ENCODE measurements at regions not wholly inside any gene's neighbourhood (a gene's known extent, or its start where the extent isn't known, plus 50 kb on each side); places are given as distances from the start of the nearest gene placed in this dataset.

GRCh38 chr12:84362552-84362897, 550.1 kb downstream of the SLC6A15 start:
- DNase-seq, result no peak
- TF ChIP-seq CTCF (IDR thresholded peaks at IDR 0.05), result no peak
- H3K27me3 Mint-ChIP-seq, result no peaks in the 10 kb centered on the region
- no peak overlapping the region for H3K4me3 Mint-ChIP-seq
- no peaks in the 10 kb centered on the region for H3K36me3 Mint-ChIP-seq (ENCODE audit: low read depth)
- H3K4me1 Mint-ChIP-seq, result no peaks in the 10 kb centered on the region
- POLR2A ChIA-PET, result no interaction called here
- CTCF ChIA-PET, result no interaction called here
- intact Hi-C loops (cut with micrococcal nuclease), result no loop called here
- H3K9me3 Mint-ChIP-seq, result peaks cover 4% of the 10 kb centered on the region
- no peak overlapping the region for H3K27ac Mint-ChIP-seq
- ATAC-seq (ENCODE audit: low read depth), result no peak

GRCh38 chr12:84361651-84362551, 550.7 kb downstream of the SLC6A15 start:
- ChIA-PET CTCF (no interaction called here), POLR2A (no interaction called here)
- H3K4me3 Mint-ChIP-seq, result no peak overlapping the region

GRCh38 chr12:84357314-84357713, 555.3 kb downstream of the SLC6A15 start:
- no peak for TF ChIP-seq CTCF (IDR thresholded peaks at IDR 0.05)
- Mint-ChIP-seq H3K9me3 (no peaks in the 10 kb centered on the region), H3K4me1 (no peaks in the 10 kb centered on the region), H3K4me3 (no peak overlapping the region), H3K27ac (no peak overlapping the region), H3K36me3 (ENCODE audit: low read depth) (no peaks in the 10 kb centered on the region), H3K27me3 (no peaks in the 10 kb centered on the region)
- intact Hi-C loops (cut with micrococcal nuclease), result no loop called here
- CTCF ChIA-PET, result no interaction called here
- DNase-seq, result no peak
- POLR2A ChIA-PET, result no interaction called here
- no peak for ATAC-seq (ENCODE audit: low read depth)

More at GRCh38 chr12:84361651-84362551, 550.7 kb downstream of the SLC6A15 start:
- H3K27me3 Mint-ChIP-seq, result no peaks in the 10 kb centered on the region
- DNase-seq (no peak), ATAC-seq (ENCODE audit: low read depth) (no peak)
- H3K4me1 Mint-ChIP-seq, result no peaks in the 10 kb centered on the region
- H3K36me3 Mint-ChIP-seq (ENCODE audit: low read depth), result no peaks in the 10 kb centered on the region
- no peak overlapping the region for H3K27ac Mint-ChIP-seq
- no peak for TF ChIP-seq CTCF (IDR thresholded peaks at IDR 0.05)
- intact Hi-C loops (cut with micrococcal nuclease), result no loop called here
- H3K9me3 Mint-ChIP-seq, result peaks cover 4% of the 10 kb centered on the region

GRCh38 chr12:84356224-84356623, 556.4 kb downstream of the SLC6A15 start:
- POLR2A ChIA-PET, result no interaction called here

GRCh38 chr12:84355561-84355960, 557.0 kb downstream of the SLC6A15 start:
- no peak overlapping the region for H3K27ac Mint-ChIP-seq
- no peaks in the 10 kb centered on the region for H3K27me3 Mint-ChIP-seq
- H3K4me3 Mint-ChIP-seq, result no peak overlapping the region
- no peaks in the 10 kb centered on the region for H3K4me1 Mint-ChIP-seq
- intact Hi-C loops (cut with micrococcal nuclease), result no loop called here
- POLR2A ChIA-PET, result no interaction called here
- no peaks in the 10 kb centered on the region for H3K36me3 Mint-ChIP-seq (ENCODE audit: low read depth)
- CTCF ChIA-PET, result no interaction called here
- H3K9me3 Mint-ChIP-seq, result no peaks in the 10 kb centered on the region
- ATAC-seq (ENCODE audit: low read depth), result no peak
- TF ChIP-seq CTCF (IDR thresholded peaks at IDR 0.05), result no peak
- no peak for DNase-seq

More at GRCh38 chr12:84356224-84356623, 556.4 kb downstream of the SLC6A15 start:
- CTCF ChIA-PET, result no interaction called here
- Mint-ChIP-seq H3K4me1 (no peaks in the 10 kb centered on the region), H3K36me3 (ENCODE audit: low read depth) (no peaks in the 10 kb centered on the region), H3K4me3 (no peak overlapping the region), H3K27ac (no peak overlapping the region), H3K27me3 (no peaks in the 10 kb centered on the region), H3K9me3 (no peaks in the 10 kb centered on the region)
- TF ChIP-seq CTCF (IDR thresholded peaks at IDR 0.05), result no peak
- intact Hi-C loops (cut with micrococcal nuclease), result no loop called here
- ATAC-seq (ENCODE audit: low read depth), result no peak
- no peak for DNase-seq

Data from activated B cell treated with CpG ODN at 0.5 μM for 24 hours (primary cell).